ENCODE measurements at regions not wholly inside any gene's neighbourhood (a gene's known extent, or its start where the extent isn't known, plus 50 kb on each side); places are given as distances from the start of the nearest gene placed in this dataset.

DNA sequence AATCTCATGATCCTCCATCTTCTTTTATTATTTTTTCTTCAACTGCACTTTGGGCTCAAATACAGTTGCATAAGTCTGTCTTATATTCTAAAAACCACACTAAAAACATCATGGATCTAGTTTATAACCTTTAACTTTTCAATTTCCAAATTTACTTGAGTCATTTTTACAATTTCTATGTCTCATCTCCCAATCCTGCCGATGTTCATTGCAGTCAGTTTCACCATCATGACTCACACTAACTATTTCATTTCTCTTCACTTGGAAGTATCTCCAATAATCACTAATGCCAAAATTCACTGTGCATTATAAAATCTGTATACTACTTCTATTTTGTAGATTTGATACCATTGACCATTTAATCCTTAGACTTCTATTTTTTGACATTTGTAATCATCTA lies 806.9 kb upstream of the SORCS1 start:
- no peak for TF ChIP-seq RAD21 (IDR thresholded peaks at IDR 0.05; ENCODE audit: low read length)
- TF ChIP-seq, protein P1, sequence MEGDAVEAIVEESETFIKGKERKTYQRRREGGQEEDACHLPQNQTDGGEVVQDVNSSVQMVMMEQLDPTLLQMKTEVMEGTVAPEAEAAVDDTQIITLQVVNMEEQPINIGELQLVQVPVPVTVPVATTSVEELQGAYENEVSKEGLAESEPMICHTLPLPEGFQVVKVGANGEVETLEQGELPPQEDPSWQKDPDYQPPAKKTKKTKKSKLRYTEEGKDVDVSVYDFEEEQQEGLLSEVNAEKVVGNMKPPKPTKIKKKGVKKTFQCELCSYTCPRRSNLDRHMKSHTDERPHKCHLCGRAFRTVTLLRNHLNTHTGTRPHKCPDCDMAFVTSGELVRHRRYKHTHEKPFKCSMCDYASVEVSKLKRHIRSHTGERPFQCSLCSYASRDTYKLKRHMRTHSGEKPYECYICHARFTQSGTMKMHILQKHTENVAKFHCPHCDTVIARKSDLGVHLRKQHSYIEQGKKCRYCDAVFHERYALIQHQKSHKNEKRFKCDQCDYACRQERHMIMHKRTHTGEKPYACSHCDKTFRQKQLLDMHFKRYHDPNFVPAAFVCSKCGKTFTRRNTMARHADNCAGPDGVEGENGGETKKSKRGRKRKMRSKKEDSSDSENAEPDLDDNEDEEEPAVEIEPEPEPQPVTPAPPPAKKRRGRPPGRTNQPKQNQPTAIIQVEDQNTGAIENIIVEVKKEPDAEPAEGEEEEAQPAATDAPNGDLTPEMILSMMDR (conservative IDR thresholded peaks at IDR 0.05; ENCODE audit: low read depth, low read length): no peak

All from IMR-90 (cell line).